ENCODE measurements at regions not wholly inside any gene's neighbourhood (a gene's known extent, or its start where the extent isn't known, plus 50 kb on each side); places are given as distances from the start of the nearest gene placed in this dataset.

DNA sequence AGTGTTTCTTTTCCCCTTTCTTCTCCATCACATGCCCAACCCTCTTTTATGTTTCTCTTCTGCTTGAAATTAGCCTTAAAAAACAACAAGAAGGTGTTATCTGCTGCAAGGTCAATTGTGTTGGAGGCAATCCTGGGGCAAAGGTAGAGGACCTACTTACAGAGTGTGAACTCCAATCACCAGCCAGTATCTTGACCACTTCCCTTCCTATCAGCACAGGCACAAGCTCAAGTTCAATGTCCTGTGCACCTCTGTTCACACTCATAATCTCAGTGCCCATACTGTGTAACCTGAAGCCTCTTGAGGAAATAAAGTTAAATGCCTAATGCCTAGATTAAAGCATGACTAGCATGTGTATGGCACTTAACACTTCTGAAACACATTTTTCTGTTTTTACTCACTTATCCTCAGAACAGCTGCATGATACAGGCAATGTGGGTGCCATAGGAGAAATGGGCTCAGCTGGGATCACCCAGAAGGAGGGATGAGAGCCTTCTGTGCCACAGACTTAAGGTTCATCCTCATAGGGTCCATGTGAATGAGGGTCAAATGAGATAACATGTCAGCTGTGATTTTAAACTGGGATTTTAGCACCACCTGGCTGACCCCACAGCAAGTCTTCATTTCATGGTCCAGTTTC, 701.5 kb downstream of the BCL11A start:
- TF ChIP-seq, protein P1, sequence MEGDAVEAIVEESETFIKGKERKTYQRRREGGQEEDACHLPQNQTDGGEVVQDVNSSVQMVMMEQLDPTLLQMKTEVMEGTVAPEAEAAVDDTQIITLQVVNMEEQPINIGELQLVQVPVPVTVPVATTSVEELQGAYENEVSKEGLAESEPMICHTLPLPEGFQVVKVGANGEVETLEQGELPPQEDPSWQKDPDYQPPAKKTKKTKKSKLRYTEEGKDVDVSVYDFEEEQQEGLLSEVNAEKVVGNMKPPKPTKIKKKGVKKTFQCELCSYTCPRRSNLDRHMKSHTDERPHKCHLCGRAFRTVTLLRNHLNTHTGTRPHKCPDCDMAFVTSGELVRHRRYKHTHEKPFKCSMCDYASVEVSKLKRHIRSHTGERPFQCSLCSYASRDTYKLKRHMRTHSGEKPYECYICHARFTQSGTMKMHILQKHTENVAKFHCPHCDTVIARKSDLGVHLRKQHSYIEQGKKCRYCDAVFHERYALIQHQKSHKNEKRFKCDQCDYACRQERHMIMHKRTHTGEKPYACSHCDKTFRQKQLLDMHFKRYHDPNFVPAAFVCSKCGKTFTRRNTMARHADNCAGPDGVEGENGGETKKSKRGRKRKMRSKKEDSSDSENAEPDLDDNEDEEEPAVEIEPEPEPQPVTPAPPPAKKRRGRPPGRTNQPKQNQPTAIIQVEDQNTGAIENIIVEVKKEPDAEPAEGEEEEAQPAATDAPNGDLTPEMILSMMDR (IDR thresholded peaks at IDR 0.05), result no peak
- TF ChIP-seq POLR2A (IDR thresholded peaks at IDR 0.05), result no peak
- no peak for TF ChIP-seq POLR2AphosphoS5 (IDR thresholded peaks at IDR 0.05)
